ENCODE measurements at regions not wholly inside any gene's neighbourhood (a gene's known extent, or its start where the extent isn't known, plus 50 kb on each side); places are given as distances from the start of the nearest gene placed in this dataset.

- intact Hi-C loops (cut with micrococcal nuclease; ENCODE audit: unreplicated experiment) (no loop called here), in situ Hi-C loops (cut with HindIII; ENCODE audit: extremely low pct_ligation_motif_present, low pct_unique_long_range_greater_than_20kb) (no loop called here)
- Histone ChIP-seq H3K4me1 (ENCODE audit: insufficient read depth, low read length) (no peaks in the 10 kb centered on the region), H3K4me2 (ENCODE audit: low read depth, low read length) (no peak overlapping the region), H3K36me3 (replicated peaks in 1 of 2; ENCODE audit: control insufficient read depth in 1 of 2, insufficient read depth in 2 of 2, low read length in 2 of 2) (no peaks in the 10 kb centered on the region), H3K9ac (ENCODE audit: insufficient read depth, low read depth, low read length) (no peak overlapping the region), H3K4me3 (replicated peaks in 1 of 3; ENCODE audit: insufficient read depth in 1 of 3, low read depth in 2 of 3, low read length in 3 of 3) (no peak overlapping the region), H3K27me3 (ENCODE audit: control insufficient read depth in 1 of 2, insufficient read depth in 2 of 2, low read length in 2 of 2) (no peaks in the 10 kb centered on the region), H2AFZ (ENCODE audit: low read length) (no peak overlapping the region), H4K20me1 (ENCODE audit: insufficient read depth, low read length) (no peaks in the 10 kb centered on the region), H3K27ac (ENCODE audit: extremely low read length, insufficient read depth, low read length) (no peak overlapping the region), H3K9me3 (ENCODE audit: low read length) (peaks cover 7% of the 10 kb centered on the region), H3K79me2 (ENCODE audit: insufficient read depth, low read length) (no peaks in the 10 kb centered on the region)
- CTCF ChIA-PET (ENCODE audit: low intra/inter-chr PET ratio, low total read pairs) = no interaction called here
- DNase-seq (ENCODE audit: low spot score) = no peak
- no TSS peak for BruUV-seq (replicated peaks)
- no peak for FAIRE-seq
- TF ChIP-seq NFIB (CRISPR knock-in tag; IDR thresholded peaks at IDR 0.05; ENCODE audit: borderline replicate concordance) (no peak), ZNF101 (CRISPR knock-in tag; IDR thresholded peaks at IDR 0.05; ENCODE audit: borderline replicate concordance, low read depth) (no peak), KLF12 (CRISPR knock-in tag; IDR thresholded peaks at IDR 0.05; ENCODE audit: borderline replicate concordance) (no peak), CHD4 (IDR thresholded peaks at IDR 0.05; ENCODE audit: borderline replicate concordance, low read length) (no peak), RERE (CRISPR knock-in tag; IDR thresholded peaks at IDR 0.05; ENCODE audit: low read depth) (no peak), SNAPC5 (CRISPR knock-in tag; IDR thresholded peaks at IDR 0.05; ENCODE audit: borderline replicate concordance) (no peak), PTBP1 (IDR thresholded peaks at IDR 0.05; ENCODE audit: low read depth, low read length, poor library complexity, severe bottlenecking) (no peak), CENPX (CRISPR knock-in tag; IDR thresholded peaks at IDR 0.05) (no peak)
- ATAC-seq = no peak
- POLR2A ChIA-PET = no interaction called here
Observed at GRCh38 chr9:17019398-17019797, 115.4 kb upstream of the CNTLN start.
